Eye (tissue), 1 donor: ENCODE measurements at regions not wholly inside any gene's neighbourhood (a gene's known extent, or its start where the extent isn't known, plus 50 kb on each side); places are given as distances from the start of the nearest gene placed in this dataset.

ENCODE experiments used
- DNase-seq: peaks from one replicate; pipeline ENCODE4 v3.0.0-alpha.2; 2015

GRCh38 chr1:87937831-87938395, 609.2 kb downstream of the LMO4 start:
- DNase-seq: peak; percentile 65

DNA sequence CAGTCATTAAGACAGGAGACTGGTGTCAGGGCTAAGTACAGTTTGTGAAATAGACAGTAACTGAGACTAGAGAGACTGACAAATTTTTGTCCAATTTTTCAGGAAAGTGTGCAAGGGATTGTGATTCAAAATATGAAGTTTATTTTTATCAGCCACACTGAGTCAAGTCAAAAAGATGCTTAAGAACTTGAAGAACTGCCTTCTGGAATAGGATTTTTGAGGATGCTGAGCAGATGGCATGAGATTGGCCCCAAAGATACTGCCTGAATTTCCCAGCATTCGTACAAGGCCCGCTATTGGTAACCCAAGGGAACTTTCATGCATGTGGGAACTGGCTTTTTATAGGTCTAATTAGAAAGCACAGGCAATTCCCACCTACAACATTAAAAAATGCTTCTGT, 610.0 kb downstream of the LMO4 start:
- no peak for DNase-seq

DNA sequence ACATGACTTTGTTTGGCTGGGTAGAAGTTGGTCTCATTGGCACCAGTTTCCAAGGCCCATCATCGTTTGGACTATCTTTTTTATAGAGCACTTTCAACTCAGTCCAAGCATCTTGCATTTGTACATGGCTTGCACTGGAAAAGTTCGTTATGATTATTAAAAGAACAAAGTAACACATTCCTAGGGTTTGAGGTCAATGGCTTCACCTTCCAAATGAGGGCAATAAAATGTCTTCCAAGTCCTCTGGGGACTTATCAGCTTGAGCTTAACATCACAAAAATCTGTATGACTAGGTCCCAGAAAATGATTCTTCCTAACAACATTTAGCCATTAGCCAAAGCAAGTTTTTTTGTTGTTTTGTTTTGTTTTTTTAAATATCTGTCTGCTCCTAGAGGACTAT, 610.8 kb downstream of the LMO4 start:
- DNase-seq: no peak

DNA sequence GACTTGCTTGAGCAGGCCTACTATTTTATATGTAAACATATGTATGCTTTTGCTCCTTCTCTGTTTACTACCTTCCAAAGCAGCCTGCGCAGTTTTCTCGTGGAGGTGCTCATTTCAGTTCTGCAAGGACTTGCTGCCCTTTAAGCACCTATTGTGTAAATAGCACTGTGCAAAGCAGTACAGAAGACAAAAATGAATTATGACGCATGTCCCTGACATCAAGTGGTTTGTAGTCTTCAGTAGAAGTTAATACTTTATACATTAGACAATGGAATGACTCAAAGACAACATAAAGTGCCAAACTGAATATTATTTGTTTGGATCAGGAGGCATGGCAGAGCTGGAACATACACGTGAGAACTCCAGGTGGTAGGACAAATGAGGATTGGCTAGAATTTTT, 611.7 kb downstream of the LMO4 start:
- DNase-seq: no peak

GRCh38 chr1:87941337-87941946, 612.8 kb downstream of the LMO4 start:
- DNase-seq: no peak

GRCh38 chr1:87942165-87942564, 613.5 kb downstream of the LMO4 start:
- DNase-seq: no peak

- DNase-seq: no peak
These were observed 621.0 kb downstream of the LMO4 start for GRCh38 chr1:87949711-87950110.

GRCh38 chr1:87950369-87950768, 621.7 kb downstream of the LMO4 start:
- DNase-seq: no peak

DNA sequence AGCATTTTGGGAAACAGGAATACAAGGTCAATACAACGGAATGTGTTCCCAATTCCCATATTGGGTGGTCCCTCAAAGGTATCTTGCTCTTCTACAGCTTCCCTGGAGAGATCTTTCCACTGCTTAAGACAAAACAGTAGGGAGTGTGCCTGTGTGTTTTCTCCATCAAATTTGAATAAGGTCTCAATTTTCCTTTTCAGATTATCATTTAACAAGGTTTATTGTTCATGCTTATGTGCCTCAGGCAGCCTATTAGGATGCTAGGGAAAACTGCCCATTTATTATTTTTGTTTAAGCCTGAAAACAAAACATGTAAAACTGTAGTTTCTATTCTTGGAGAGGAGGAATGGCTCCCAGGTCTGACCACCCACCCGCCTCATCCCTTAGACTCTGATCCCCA, 622.7 kb downstream of the LMO4 start:
- DNase-seq: no peak

- no peak for DNase-seq
These were observed 623.2 kb downstream of the LMO4 start for GRCh38 chr1:87951852-87952251.

GRCh38 chr1:87953121-87953520, 624.4 kb downstream of the LMO4 start:
- DNase-seq: no peak

DNA sequence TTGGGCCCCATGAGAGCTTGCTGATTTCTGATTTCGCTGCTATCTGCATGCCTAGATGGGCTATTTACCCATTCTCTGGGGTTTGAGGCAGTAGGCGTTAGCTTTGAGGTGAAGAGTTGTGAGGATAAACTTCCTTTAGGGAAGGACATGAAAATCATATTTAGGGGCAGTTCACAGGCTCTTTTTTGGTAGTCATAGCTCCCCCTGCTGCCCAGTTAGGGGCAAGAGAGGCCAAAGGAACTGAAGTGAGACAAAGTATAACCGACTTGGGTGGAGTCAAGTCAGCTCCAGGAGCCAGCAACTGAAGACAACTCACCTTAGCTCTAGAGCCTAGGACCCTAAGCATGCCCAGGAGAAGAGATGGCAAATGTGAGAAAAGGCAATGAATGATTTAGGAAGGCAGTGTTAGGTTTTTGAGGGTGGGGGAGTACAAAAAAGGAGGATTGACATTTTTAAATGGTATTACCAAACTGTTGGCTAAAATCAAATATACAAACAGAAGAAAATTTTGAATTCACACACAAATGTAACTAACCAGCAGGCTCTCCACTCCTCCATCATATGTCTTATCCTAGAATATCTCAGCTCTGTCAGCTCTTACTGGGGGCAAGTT, 625.2 kb downstream of the LMO4 start:
- DNase-seq: peak; percentile 85

- DNase-seq: no peak
These were observed 626.4 kb downstream of the LMO4 start for GRCh38 chr1:87955038-87955437.

- DNase-seq: no peak
These were observed 627.4 kb downstream of the LMO4 start for GRCh38 chr1:87956072-87956471.

GRCh38 chr1:87956750-87957149, 628.1 kb downstream of the LMO4 start:
- DNase-seq: no peak

- no peak for DNase-seq
These were observed 628.7 kb downstream of the LMO4 start for GRCh38 chr1:87957331-87957730.

DNA sequence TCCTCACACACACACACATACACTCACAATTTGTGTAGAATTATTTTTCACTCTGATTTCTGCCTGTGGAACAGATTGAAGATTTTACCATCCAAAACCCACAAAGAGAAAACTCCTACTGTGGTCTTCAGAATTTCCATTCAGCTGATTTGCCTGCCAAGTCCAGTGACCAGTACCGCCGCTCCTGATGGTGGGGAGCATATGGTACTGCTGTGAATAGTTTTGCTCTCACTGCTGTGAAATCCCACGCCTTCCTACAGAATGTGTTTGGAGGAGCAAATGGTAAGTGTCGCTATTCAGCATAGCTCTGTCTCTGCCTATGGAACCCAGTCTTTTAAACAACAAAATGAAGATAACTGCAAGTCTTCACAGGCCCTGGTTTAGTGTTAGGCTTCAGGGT, 629.5 kb downstream of the LMO4 start:
- no peak for DNase-seq

DNA sequence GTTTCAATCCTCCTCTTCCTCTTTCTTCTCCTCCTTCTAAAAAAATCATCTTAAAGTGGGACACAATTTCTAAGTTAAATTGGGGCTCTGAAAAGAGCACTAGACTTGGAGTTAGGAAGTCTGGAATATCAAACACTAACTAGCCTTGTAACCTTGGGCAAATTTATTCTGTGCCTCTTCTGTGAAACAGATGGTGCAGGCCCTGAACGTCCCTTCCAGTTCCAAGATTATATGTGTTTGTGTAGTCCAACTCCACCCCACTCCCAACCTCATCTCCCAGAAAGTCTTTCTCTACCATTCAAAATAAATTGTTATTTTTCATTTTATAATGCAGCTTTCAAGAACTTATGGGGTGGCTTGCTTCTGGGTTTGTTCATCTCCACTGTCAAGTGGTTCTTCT, 630.0 kb downstream of the LMO4 start:
- DNase-seq: no peak

DNA sequence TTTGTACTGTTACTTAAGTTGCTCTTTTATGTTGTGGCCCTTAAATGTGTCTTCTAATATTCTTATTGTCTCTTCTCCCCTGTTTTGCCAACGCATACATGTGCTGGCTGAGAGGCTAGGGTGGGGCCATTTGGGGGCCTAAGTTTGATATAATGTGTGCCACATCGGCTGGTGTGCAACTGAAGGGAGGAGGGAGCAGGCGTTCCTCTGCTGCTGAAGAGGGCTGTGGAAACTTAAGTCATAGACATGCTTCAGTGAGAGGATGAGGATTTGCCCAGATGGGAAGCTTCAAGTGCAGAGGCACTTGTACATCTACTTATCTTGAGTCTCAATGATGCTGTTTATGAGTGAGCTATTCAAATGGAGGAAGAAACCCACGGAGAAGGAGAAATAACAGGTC, 630.6 kb downstream of the LMO4 start:
- DNase-seq: no peak

GRCh38 chr1:87961992-87962391, 633.3 kb downstream of the LMO4 start:
- DNase-seq: no peak

DNA sequence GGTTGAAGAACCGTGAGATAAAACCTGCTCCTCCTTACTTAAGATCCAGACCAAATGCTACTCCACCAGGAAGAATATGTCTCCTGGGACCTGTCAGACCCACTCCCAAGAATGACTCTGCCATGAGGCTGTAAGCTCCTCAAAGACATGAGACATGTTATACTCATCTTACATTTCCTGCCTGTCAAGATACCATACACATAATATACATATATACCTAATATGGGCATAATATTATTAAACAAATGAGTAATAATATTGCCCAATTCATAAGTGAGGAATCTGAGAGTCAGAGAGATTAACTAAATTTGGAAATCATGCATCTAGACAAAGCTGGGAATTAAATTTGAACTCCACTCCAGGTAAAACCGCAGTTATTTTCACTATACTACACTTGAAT, 634.9 kb downstream of the LMO4 start:
- DNase-seq: no peak

DNA sequence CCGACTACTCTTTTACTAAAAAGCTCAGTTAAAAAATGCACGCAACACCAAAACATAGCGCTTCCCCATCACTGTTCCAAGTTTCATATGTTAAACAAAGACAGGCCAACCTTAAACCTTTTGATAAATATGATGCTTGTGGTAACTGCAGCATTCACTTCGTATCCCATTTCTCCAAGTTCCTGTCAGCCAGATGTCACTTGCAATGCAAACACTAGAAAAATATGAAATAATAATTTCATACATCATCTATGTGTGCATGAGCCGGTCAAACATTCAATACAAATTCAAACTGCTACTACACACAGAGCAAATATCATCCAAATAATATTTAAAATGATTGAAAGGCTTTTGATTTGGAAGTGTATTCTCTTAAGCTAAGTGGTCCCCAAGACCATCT, 636.5 kb downstream of the LMO4 start:
- DNase-seq: no peak

- peak; percentile 77 for DNase-seq
These were observed 639.7 kb downstream of the LMO4 start for GRCh38 chr1:87968197-87968955.

GRCh38 chr1:87969040-87969439, 640.4 kb downstream of the LMO4 start:
- no peak for DNase-seq
